Activated CD4-positive, alpha-beta T cell treated with anti-CD3 and anti-CD28 coated beads, Interleukin-2, amount 50 U/mL, for 4 hours (primary cell): ENCODE measurements at regions not wholly inside any gene's neighbourhood (a gene's known extent, or its start where the extent isn't known, plus 50 kb on each side); places are given as distances from the start of the nearest gene placed in this dataset.

Source experiments
- DNase-seq, 2 experiments: peaks; one replicate each; pipeline ENCODE4 v3.0.0-alpha.2; 2020

- DNase-seq = peak; percentile 15 to 21
These were observed 87.6 kb upstream of the DUSP10 start for GRCh38 chr1:221829327-221830015.

- DNase-seq = no peak
These were observed 85.4 kb upstream of the DUSP10 start for GRCh38 chr1:221827307-221827642.

GRCh38 chr1:221824909-221825308 lies 83.0 kb upstream of the DUSP10 start:
- no peak for DNase-seq

GRCh38 chr1:221824025-221824424 lies 82.1 kb upstream of the DUSP10 start:
- no peak for DNase-seq

- DNase-seq = no peak
These were observed 81.7 kb upstream of the DUSP10 start for GRCh38 chr1:221823561-221823960.

GRCh38 chr1:221823149-221823548 lies 81.3 kb upstream of the DUSP10 start:
- DNase-seq = no peak

- DNase-seq = no peak
These were observed 80.7 kb upstream of the DUSP10 start for GRCh38 chr1:221822591-221822990.

GRCh38 chr1:221816899-221817298 lies 75.0 kb upstream of the DUSP10 start:
- DNase-seq = no peak

- no peak for DNase-seq
These were observed 73.8 kb upstream of the DUSP10 start for GRCh38 chr1:221815660-221816059.

- no peak for DNase-seq
These were observed 72.0 kb upstream of the DUSP10 start for GRCh38 chr1:221813887-221814286.

- no peak for DNase-seq
These were observed 71.2 kb upstream of the DUSP10 start for GRCh38 chr1:221812905-221813597.

GRCh38 chr1:221812088-221812752 lies 70.3 kb upstream of the DUSP10 start:
- no peak for DNase-seq

- DNase-seq = no peak
These were observed 68.5 kb upstream of the DUSP10 start for GRCh38 chr1:221810406-221810805.

GRCh38 chr1:221809091-221810029 lies 67.5 kb upstream of the DUSP10 start:
- DNase-seq = no peak

GRCh38 chr1:221806984-221807383 lies 65.1 kb upstream of the DUSP10 start:
- no peak for DNase-seq

- no peak for DNase-seq
These were observed 64.3 kb upstream of the DUSP10 start for GRCh38 chr1:221806236-221806635.

GRCh38 chr1:221805121-221805520 lies 63.2 kb upstream of the DUSP10 start:
- DNase-seq = no peak

- DNase-seq = no peak
These were observed 62.4 kb upstream of the DUSP10 start for GRCh38 chr1:221804303-221804702.

- no peak for DNase-seq
These were observed 60.1 kb upstream of the DUSP10 start for GRCh38 chr1:221801773-221802516.

GRCh38 chr1:221801251-221801661 lies 59.4 kb upstream of the DUSP10 start:
- DNase-seq = no peak

GRCh38 chr1:221800831-221801230 lies 58.9 kb upstream of the DUSP10 start:
- no peak for DNase-seq

- DNase-seq = no peak
These were observed 55.6 kb upstream of the DUSP10 start for GRCh38 chr1:221797506-221797905.
